Endothelial cell of umbilical vein (primary cell): ENCODE measurements at regions not wholly inside any gene's neighbourhood (a gene's known extent, or its start where the extent isn't known, plus 50 kb on each side); places are given as distances from the start of the nearest gene placed in this dataset.

ENCODE experiments used
- BruUV-seq: library from RNA; stranded (reverse); fragments of 400-500 nt; replicated peaks from 2 replicates; lab custom pipeline; 2021; lab: Mats Ljungman, UMichigan
- CTCF ChIA-PET: fragments of 300-600, 350-600 bp; sonication (Branson Sonifier 250); formaldehyde crosslinking; loops from one replicate; lab custom pipeline; 2021; ENCODE audit warnings: antibody characterized with exemption, inconsistent platforms; lab: Charles Lee
- POLR2A ChIA-PET: fragments of 300-600, 350-600 bp; sonication (Branson Sonifier 250); formaldehyde crosslinking; loops from one replicate; lab custom pipeline; 2021; ENCODE audit warnings: antibody characterized with exemption, inconsistent platforms; lab: Charles Lee
- DNase-seq: peaks from one replicate; pipeline ENCODE4 v3.0.0-alpha.2; 2011; ENCODE audit warnings: low read depth, low spot score
- FAIRE-seq: peaks from 2 replicates; lab custom pipeline; 2011; peaks lifted over from hg19 to GRCh38; lab: Jason Lieb, UNC
- H2AFZ ChIP-seq: 2 replicates; pipeline ENCODE4 v1.6.0; 2012; ENCODE audit warnings: low read depth, low read length, control low read depth, inconsistent platforms
- H3K27ac ChIP-seq: 2 replicates; pipeline ENCODE4 v1.5.1; 2011; ENCODE audit warnings: low read depth, mild to moderate bottlenecking, control low read depth, low read length, moderate library complexity; ENCODE audit not compliant: insufficient read depth
- H3K27me3 ChIP-seq, 2 experiments: 2 replicates each; pipeline versions ENCODE4 v1.6.0 to v1.6.1; 2011; ENCODE audit warnings: low read length in 2 of 2, mixed read lengths in 1 of 2; ENCODE audit not compliant: control insufficient read depth in 2 of 2, insufficient read depth in 2 of 2
- H3K36me3 ChIP-seq, 2 experiments: 2 replicates in 1 of 2; 3 replicates in 1 of 2; pipeline ENCODE4 v1.5.1; 2011; ENCODE audit warnings: low read length in 2 of 2, mild to moderate bottlenecking in 1 of 2, moderate library complexity in 1 of 2; ENCODE audit not compliant: control insufficient read depth in 2 of 2, insufficient read depth in 2 of 2; ENCODE audit errors: extremely low read depth in 1 of 2
- H3K4me1 ChIP-seq: 3 replicates; pipeline ENCODE4 v1.5.1; 2011; ENCODE audit warnings: mild to moderate bottlenecking, low read length; ENCODE audit not compliant: control insufficient read depth, insufficient read depth; ENCODE audit errors: extremely low read depth
- H3K4me2 ChIP-seq: 2 replicates; pipeline ENCODE4 v1.6.1; 2011; ENCODE audit warnings: low read length, control low read depth, mixed read lengths; ENCODE audit not compliant: insufficient read depth
- H3K4me3 ChIP-seq, 3 experiments: fragments of 200-600 bp in 1 of 3; sonication (generic), shearing (Covaris generic) in 1 of 3; replicated peaks in 1 of 3; 2 replicates each; pipeline ENCODE4 v1.5.1; 2011 to 2016; ENCODE audit warnings: control low read depth in 3 of 3, low read length in 3 of 3, mild to moderate bottlenecking in 2 of 3, inconsistent platforms in 1 of 3, low read depth in 1 of 3, moderate library complexity in 1 of 3; ENCODE audit not compliant: insufficient read depth in 1 of 3
- H3K79me2 ChIP-seq: 2 replicates; pipeline ENCODE4 v1.6.0; 2012; ENCODE audit warnings: low read length, inconsistent platforms; ENCODE audit not compliant: control insufficient read depth, insufficient read depth
- H3K9ac ChIP-seq: replicated peaks from 2 replicates; pipeline ENCODE3; 2011; ENCODE audit warnings: low read length, control low read depth; ENCODE audit not compliant: insufficient read depth; ENCODE audit errors: extremely low read depth
- H3K9me1 ChIP-seq: replicated peaks from 3 replicates; pipeline ENCODE4 v1.6.0; 2011; ENCODE audit warnings: mild to moderate bottlenecking, low read length; ENCODE audit not compliant: control insufficient read depth, insufficient read depth; ENCODE audit errors: extremely low read depth
- H3K9me3 ChIP-seq: replicated peaks from 2 replicates; pipeline ENCODE4 v1.5.1; 2012; ENCODE audit warnings: low read length, inconsistent platforms; ENCODE audit not compliant: control insufficient read depth, insufficient read depth
- H4K20me1 ChIP-seq: replicated peaks from 2 replicates; pipeline ENCODE3; 2011; ENCODE audit warnings: mild to moderate bottlenecking, low read length; ENCODE audit not compliant: control insufficient read depth, insufficient read depth; ENCODE audit errors: extremely low read depth
- EZH2 ChIP-seq: IDR thresholded peaks from 2 replicates; pipeline ENCODE4 v1.6.1; 2012; ENCODE audit warnings: borderline replicate concordance, low read depth, mild to moderate bottlenecking, moderate library complexity, low read length, inconsistent platforms; ENCODE audit not compliant: severe bottlenecking
- FOS ChIP-seq: IDR thresholded peaks from 2 replicates; pipeline ENCODE4 v1.6.1; 2011; ENCODE audit warnings: mild to moderate bottlenecking, low read length, moderate library complexity, borderline replicate concordance; ENCODE audit not compliant: insufficient read depth
- GATA2 ChIP-seq: IDR thresholded peaks from 2 replicates; pipeline ENCODE4 v1.7.0; 2011; ENCODE audit warnings: low read depth, mild to moderate bottlenecking, moderate library complexity, mixed read lengths, low read length; ENCODE audit not compliant: insufficient read length, insufficient read depth
- JUN ChIP-seq: IDR thresholded peaks from 2 replicates; pipeline ENCODE4 v1.6.1; 2011; ENCODE audit warnings: borderline replicate concordance, low read depth; ENCODE audit not compliant: insufficient read length, insufficient read depth
- MYC ChIP-seq: IDR thresholded peaks from one replicate; pipeline ENCODE4 v1.6.1; 2011; ENCODE audit warnings: mild to moderate bottlenecking, low read depth, low read length
- POLR2A ChIP-seq: IDR thresholded peaks from 2 replicates; pipeline ENCODE4 v1.6.1; 2012; ENCODE audit warnings: low read depth, mild to moderate bottlenecking, control low read depth, low read length
- POLR2AphosphoS5 ChIP-seq: IDR thresholded peaks from 2 replicates; pipeline ENCODE4 v1.6.1; 2012; ENCODE audit warnings: low read depth, mild to moderate bottlenecking, control low read depth, low read length, moderate library complexity; ENCODE audit not compliant: insufficient read depth
- dilution Hi-C: fragments of 300-500 bp; cut with MboI; formaldehyde crosslinking; loops from one replicate; pipeline ENCODE4 v1.15.0; 2019; ENCODE audit warnings: low sequenced_read_pairs; ENCODE audit not compliant: extremely low pct_ligation_motif_present
- intact Hi-C: fragments of 100-400 bp; cut with micrococcal nuclease; formaldehyde crosslinking; loops from one replicate; pipeline ENCODE4 v1.10.0; 2022
- TF ChIP-seq, protein P1 (sequence below): IDR thresholded peaks from 2 replicates; pipeline ENCODE4 v1.6.1; 2011; ENCODE audit not compliant: insufficient read depth, insufficient read length
- TF ChIP-seq, protein P2 (sequence below), 2 donors: IDR thresholded peaks; 1 replicate in 1 of 2; 2 replicates in 1 of 2; pipeline ENCODE4 v1.5.1; 2011; ENCODE audit warnings: low read length in 2 of 2, mild to moderate bottlenecking in 2 of 2, moderate library complexity in 2 of 2, control low read depth in 1 of 2, inconsistent platforms in 1 of 2, low read depth in 1 of 2; ENCODE audit not compliant: insufficient read depth in 1 of 2; ENCODE audit errors: extremely low read depth in 1 of 2

DNA sequence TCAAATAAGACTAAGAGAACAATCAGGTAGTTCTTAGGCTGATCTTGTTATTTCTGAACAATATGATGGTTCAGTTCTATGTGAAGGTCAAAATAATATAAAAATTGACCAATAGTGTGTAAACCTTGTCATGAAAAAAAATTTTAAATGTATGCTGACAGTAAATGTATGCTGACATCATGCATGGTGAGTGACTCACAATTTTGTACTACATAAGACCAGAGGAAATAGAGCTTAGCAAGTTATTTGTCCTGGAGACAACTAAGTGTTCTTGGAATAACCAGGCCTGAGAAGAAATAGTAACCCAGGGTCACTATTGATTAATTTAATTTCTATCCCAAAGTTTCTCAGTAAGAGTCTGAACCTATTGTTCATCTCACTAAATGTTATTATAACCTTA is 182.2 kb upstream of the PCDH15 start:
- no peak for DNase-seq
- no peak overlapping the region for H3K9ac ChIP-seq
- H3K36me3 ChIP-seq: no peaks in the 10 kb centered on the region
- dilution Hi-C loops: no loop called here
- FAIRE-seq: no peak
- H3K4me1 ChIP-seq: no peaks in the 10 kb centered on the region
- intact Hi-C loops: loop anchor here (5.0 kb wide), 1 partner anchor 649 kb away; no protein-coding TSS in a partner anchor
- no peaks in the 10 kb centered on the region for H3K27me3 ChIP-seq
- CTCF ChIA-PET: interaction anchor here (0.9 to 1.5 kb wide), 4 partner anchors 10 to 850 kb away, joined by 3 to 5 read pairs (median 3); no protein-coding TSS in a partner anchor
- H3K79me2 ChIP-seq: no peaks in the 10 kb centered on the region
- no peaks in the 10 kb centered on the region for H4K20me1 ChIP-seq
- peak; percentile 34 for TF ChIP-seq FOS
- no peak for TF ChIP-seq GATA2
- no peaks in the 10 kb centered on the region for H3K9me3 ChIP-seq
- H2AFZ ChIP-seq: no peak overlapping the region
- no peaks in the 10 kb centered on the region for H3K9me1 ChIP-seq
- no TSS peak for BruUV-seq
- POLR2A ChIA-PET: no interaction called here
- H3K4me3 ChIP-seq: no peak overlapping the region
- H3K27ac ChIP-seq: no peak overlapping the region
- H3K4me2 ChIP-seq: no peak overlapping the region

DNA sequence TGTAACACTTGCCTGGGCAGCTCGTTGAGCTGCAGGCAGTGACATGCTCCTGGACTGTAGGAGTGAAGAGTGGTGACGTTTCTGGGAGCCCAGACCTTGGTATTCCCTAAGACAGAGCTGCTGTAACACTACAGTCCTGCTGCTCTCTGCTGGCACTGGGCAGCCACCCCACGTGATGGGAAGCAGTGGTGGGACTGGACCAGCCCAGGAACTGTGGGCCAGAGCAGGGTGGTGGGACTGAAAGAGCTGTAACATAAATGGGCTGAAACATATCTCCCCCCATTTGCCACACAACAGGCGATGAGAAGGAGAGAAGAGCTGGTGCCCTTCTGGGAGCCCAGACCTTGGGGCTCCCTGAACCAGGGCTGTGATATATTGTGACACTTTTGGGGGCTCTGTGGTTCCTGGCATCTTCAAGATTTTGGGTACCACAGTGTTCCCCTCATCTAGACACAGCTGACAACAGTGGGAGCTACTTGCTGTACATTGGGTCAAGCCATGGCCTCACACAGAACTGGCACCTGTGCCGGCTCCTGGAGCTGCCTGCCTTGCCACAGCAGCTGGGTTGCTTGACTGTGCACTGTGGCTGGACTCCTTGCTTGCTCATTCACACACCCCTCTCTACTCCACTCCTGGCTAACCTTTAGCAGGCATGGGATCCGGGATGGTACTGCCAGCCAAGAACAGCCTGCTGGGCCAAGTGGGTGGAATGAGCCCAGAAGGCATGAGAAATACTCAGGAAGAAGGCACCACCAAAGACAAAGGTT is 161.3 kb upstream of the PCDH15 start:
- no peak overlapping the region for H3K27ac ChIP-seq
- no peak overlapping the region for H3K9ac ChIP-seq
- TF ChIP-seq GATA2: no peak
- TF ChIP-seq, protein P1, sequence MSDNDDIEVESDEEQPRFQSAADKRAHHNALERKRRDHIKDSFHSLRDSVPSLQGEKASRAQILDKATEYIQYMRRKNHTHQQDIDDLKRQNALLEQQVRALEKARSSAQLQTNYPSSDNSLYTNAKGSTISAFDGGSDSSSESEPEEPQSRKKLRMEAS: no peak
- TF ChIP-seq FOS: no peak
- TF ChIP-seq MYC: no peak
- TF ChIP-seq, protein P2, sequence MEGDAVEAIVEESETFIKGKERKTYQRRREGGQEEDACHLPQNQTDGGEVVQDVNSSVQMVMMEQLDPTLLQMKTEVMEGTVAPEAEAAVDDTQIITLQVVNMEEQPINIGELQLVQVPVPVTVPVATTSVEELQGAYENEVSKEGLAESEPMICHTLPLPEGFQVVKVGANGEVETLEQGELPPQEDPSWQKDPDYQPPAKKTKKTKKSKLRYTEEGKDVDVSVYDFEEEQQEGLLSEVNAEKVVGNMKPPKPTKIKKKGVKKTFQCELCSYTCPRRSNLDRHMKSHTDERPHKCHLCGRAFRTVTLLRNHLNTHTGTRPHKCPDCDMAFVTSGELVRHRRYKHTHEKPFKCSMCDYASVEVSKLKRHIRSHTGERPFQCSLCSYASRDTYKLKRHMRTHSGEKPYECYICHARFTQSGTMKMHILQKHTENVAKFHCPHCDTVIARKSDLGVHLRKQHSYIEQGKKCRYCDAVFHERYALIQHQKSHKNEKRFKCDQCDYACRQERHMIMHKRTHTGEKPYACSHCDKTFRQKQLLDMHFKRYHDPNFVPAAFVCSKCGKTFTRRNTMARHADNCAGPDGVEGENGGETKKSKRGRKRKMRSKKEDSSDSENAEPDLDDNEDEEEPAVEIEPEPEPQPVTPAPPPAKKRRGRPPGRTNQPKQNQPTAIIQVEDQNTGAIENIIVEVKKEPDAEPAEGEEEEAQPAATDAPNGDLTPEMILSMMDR (IDR thresholded peaks at IDR 0.05; ENCODE audit: extremely low read depth in 1 of 2, insufficient read depth in 1 of 2, low read depth in 1 of 2, low read length in 2 of 2): no peak
- no peak for TF ChIP-seq POLR2AphosphoS5
- no peak for TF ChIP-seq POLR2A
- no peak for TF ChIP-seq JUN
- no peak for TF ChIP-seq EZH2
- no peaks in the 10 kb centered on the region for H3K4me1 ChIP-seq
- no peaks in the 10 kb centered on the region for H3K9me1 ChIP-seq
- H2AFZ ChIP-seq: no peak overlapping the region
- no peaks in the 10 kb centered on the region for H3K36me3 ChIP-seq
- no peak overlapping the region for H3K4me2 ChIP-seq
- H3K4me3 ChIP-seq: no peak overlapping the region
- H3K27me3 ChIP-seq: no peaks in the 10 kb centered on the region
- dilution Hi-C loops (no loop called here), intact Hi-C loops (no loop called here)
- no peaks in the 10 kb centered on the region for H3K79me2 ChIP-seq
- POLR2A ChIA-PET: no interaction called here
- no TSS peak for BruUV-seq
- no peaks in the 10 kb centered on the region for H4K20me1 ChIP-seq
- CTCF ChIA-PET: interaction anchor here (1.1 kb wide), 1 partner anchor 15 kb away, joined by 3 read pairs; no protein-coding TSS in a partner anchor
- H3K9me3 ChIP-seq: no peaks in the 10 kb centered on the region
- FAIRE-seq (no peak), DNase-seq (no peak)
